Fibroblast of the aortic adventitia (primary cell): ENCODE measurements at regions not wholly inside any gene's neighbourhood (a gene's known extent, or its start where the extent isn't known, plus 50 kb on each side); places are given as distances from the start of the nearest gene placed in this dataset.

Experiments used
- DNase-seq: peaks from one replicate; pipeline ENCODE4 v3.0.0-alpha.2; 2010; ENCODE audit warnings: low read depth
- H3K4me3 ChIP-seq: 2 replicates; pipeline ENCODE4 v1.5.1; 2011; ENCODE audit warnings: low read depth, mild to moderate bottlenecking, control low read depth, low read length, moderate library complexity
- TF ChIP-seq, protein P1 (sequence below): IDR thresholded peaks from 2 replicates; pipeline ENCODE4 v1.5.1; 2011; ENCODE audit warnings: mild to moderate bottlenecking, low read length, control low read depth, inconsistent platforms; ENCODE audit not compliant: insufficient read depth

DNA sequence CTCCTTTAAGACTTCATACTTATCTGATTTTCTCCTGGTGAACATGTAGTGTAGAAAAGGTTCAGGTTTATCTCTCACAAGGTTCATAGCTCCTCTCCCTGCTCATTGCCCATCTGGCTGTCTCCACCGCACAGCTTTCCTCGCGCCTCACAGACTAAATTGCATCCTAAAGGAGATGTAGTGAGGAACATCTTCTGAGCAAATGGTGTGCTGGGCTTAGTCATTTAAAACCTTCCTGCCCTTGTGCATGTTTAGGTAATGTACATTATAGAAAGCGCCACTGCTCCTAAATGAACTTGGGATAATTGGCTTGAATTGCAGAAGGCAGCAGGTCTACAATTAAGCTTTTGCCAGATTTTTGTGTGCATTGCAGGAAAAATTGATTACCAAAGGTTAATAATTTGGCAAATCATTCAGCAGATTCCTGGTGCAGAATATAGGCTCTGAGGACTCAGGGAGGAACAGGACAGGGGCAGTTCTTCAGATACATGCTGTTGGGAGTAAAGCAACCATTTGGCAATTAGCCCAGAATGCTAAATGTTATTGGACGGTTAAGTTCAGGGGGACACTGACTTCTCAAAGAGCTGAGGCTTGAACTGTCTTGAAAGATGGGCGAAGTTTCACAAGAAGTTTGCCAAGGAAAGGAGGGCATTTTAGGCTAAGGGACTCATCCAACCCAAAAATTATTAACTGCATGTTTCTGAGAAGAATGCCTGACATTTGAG, 108.4 kb upstream of the CLDN10 start:
- no peak overlapping the region for H3K4me3 ChIP-seq
- TF ChIP-seq, protein P1, sequence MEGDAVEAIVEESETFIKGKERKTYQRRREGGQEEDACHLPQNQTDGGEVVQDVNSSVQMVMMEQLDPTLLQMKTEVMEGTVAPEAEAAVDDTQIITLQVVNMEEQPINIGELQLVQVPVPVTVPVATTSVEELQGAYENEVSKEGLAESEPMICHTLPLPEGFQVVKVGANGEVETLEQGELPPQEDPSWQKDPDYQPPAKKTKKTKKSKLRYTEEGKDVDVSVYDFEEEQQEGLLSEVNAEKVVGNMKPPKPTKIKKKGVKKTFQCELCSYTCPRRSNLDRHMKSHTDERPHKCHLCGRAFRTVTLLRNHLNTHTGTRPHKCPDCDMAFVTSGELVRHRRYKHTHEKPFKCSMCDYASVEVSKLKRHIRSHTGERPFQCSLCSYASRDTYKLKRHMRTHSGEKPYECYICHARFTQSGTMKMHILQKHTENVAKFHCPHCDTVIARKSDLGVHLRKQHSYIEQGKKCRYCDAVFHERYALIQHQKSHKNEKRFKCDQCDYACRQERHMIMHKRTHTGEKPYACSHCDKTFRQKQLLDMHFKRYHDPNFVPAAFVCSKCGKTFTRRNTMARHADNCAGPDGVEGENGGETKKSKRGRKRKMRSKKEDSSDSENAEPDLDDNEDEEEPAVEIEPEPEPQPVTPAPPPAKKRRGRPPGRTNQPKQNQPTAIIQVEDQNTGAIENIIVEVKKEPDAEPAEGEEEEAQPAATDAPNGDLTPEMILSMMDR, result no peak
- DNase-seq, result no peak

DNA sequence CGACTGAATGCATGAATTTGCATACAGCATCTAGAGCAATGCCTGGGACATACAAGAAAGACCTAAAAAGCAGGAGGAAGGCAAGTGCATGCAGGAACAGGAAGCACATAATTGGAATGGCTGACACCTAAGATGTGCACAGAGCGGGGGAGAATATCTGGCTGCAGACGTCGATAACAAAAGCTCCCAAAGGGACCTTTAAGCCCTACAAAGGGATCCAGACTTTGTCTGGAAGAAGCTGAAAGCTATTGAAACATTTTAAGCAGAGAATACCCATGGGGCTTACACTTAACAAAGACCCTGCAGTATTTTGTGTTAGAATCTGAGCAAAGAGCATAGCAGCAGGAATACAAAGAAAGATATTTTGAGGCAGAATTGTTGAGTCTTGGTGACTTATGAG, 107.4 kb upstream of the CLDN10 start:
- TF ChIP-seq, protein P1, result no peak

DNA sequence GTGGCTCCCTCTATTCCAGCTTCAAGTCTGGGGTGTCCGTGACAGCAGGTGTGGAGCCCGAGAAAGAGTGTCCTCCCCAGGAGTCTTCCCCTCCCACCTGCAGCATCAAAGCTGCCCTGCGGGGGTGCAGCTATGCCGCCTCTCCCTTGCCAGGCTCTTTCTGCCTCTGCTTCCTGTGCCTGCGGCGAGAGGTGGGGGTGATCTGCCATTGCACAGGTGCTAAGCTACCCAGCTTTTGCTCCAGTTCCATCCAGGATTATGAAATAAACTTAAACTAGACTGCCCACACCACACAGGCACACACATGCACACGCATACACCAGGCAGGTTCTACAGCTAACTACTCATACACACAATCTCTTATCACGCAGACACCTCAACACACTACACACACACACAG, 104.7 kb upstream of the CLDN10 start:
- DNase-seq, result no peak
- no peak overlapping the region for H3K4me3 ChIP-seq

More for the DNA sequence above, 107.4 kb upstream of the CLDN10 start:
- no peak for DNase-seq
- no peak overlapping the region for H3K4me3 ChIP-seq

DNA sequence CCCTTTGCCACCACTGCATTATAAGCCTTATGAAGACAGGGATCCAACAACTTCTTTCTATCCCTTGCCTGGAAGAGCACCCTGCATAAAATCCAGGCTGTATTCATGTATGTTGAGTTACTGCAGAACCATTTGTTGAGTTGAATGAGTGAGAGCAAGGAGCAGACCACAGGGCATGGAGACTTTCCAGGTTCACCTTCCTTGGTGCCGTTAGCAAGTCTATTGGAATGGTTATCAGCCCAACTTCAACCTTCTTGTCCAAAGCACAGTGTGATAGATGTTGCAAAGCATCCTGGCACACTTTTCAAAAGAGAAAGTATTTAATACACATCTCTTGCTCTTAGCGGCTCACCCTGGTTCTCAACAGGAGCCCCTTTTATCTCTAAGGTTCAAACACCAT, 100.9 kb upstream of the CLDN10 start:
- no peak overlapping the region for H3K4me3 ChIP-seq
- TF ChIP-seq, protein P1, result no peak
- no peak for DNase-seq

More for the DNA sequence above, 104.7 kb upstream of the CLDN10 start:
- TF ChIP-seq, protein P1, result no peak

DNA sequence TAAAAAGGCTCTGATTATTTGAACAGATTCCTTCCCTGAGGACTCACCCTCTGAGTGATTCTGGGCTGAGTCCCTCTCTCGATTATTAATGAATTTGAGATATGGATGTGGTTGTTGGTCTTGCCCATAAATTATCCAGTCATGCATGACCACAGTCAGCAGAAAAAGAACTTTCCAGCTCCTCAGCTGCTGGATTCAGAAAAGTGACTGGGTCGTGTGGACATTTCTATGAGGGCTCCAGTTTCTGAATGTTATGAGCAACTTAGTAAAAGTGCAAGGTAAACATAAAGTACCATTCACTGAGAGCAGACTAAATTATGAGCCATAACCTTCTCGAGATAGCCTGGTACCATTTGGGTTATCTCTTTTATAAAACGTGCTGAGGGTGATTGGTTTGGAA, 100.1 kb upstream of the CLDN10 start:
- no peak overlapping the region for H3K4me3 ChIP-seq
- TF ChIP-seq, protein P1, result no peak
- peak; percentile 16 for DNase-seq

DNA sequence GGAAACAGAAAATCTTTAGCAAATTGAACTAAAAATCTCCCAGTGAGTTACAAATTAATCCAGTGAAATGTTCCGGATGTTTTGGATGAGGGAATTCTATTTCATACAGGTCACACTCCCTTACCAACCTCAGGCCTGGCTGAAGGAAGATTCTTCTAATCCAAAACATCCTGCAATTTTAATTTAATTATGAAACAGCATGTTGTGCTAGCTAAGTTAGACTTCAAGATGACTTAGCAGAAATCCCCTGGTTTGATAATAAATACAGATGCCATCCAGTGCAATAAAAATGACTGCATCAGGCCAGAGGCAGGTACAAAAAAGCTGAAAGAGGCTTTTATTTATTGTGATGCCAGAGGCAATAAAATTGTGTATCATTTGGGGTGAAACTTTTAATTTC, 96.7 kb upstream of the CLDN10 start:
- DNase-seq, result no peak
- no peak overlapping the region for H3K4me3 ChIP-seq
- TF ChIP-seq, protein P1, result no peak

DNA sequence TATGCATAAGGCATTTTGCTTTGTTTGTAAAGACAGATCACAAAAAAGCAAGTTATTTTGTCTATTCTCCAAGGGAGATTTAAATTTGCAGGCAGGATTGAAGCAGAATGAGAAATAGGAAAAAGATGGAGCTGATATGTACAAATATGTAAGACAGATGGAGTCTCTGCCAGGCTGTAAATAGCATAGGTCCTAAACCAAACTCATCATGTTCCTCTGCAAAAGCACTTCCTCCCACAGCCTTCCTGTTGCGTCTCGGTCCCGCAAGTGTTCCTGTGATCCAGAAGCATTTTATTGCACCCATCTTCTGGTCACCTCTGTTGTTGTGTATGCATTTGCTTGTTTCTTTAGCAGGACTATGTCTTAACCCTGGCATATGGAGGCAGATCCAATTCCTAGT, 95.7 kb upstream of the CLDN10 start:
- TF ChIP-seq, protein P1, result no peak
- DNase-seq, result no peak
- no peak overlapping the region for H3K4me3 ChIP-seq
